Transverse colon (tissue), 4 donors: ENCODE measurements at regions not wholly inside any gene's neighbourhood (a gene's known extent, or its start where the extent isn't known, plus 50 kb on each side); places are given as distances from the start of the nearest gene placed in this dataset.

Source experiments
- DNase-seq: peaks from one replicate; pipeline ENCODE4 v3.0.0-alpha.2; 2019
- H3K27ac ChIP-seq, 4 donors: fragments of 200-600 bp; sonication (generic); 2 replicates each; pipeline ENCODE4 v1.5.1; 2016 to 2018; ENCODE audit warnings: inconsistent platforms in 4 of 4
- H3K27me3 ChIP-seq: fragments of 200-600 bp; sonication (generic); 2 replicates; pipeline ENCODE4 v1.5.1; 2017; ENCODE audit warnings: inconsistent platforms
- H3K36me3 ChIP-seq, 4 donors: fragments of 200-600 bp; sonication (generic); 2 replicates each; pipeline ENCODE4 v1.5.1; 2017 to 2019; ENCODE audit warnings: inconsistent platforms in 4 of 4
- H3K4me1 ChIP-seq, 4 donors: fragments of 200-600 bp; sonication (generic); 2 replicates each; pipeline ENCODE4 v1.5.1; 2017 to 2020; ENCODE audit warnings: inconsistent platforms in 4 of 4
- H3K4me3 ChIP-seq, 4 donors: fragments of 200-600 bp; sonication (generic); 1 replicate in 1 of 4; 2 replicates in 3 of 4; pipeline versions ENCODE4 v1.5.1 to v1.6.1; 2017 to 2019; ENCODE audit warnings: inconsistent platforms in 4 of 4
- H3K9me3 ChIP-seq, 2 donors: fragments of 200-600 bp; sonication (generic); 2 replicates each; pipeline ENCODE4 v1.5.1; 2017 to 2019; ENCODE audit warnings: inconsistent platforms in 2 of 2
- CTCF ChIP-seq, 5 experiments: fragments of 200-600 bp in 3 of 5; fragments of 450-650 bp in 2 of 5; sonication (generic) in 3 of 5; IDR thresholded peaks; 1 replicate in 2 of 5; 2 replicates in 3 of 5; pipeline ENCODE4 v1.5.1; 2016 to 2017; ENCODE audit warnings: antibody characterized with exemption in 5 of 5, inconsistent platforms in 3 of 5, mild to moderate bottlenecking in 2 of 5, moderate library complexity in 1 of 5
- EP300 ChIP-seq: sonication (generic); formaldehyde crosslinking; IDR thresholded peaks from one replicate; pipeline ENCODE4 v1.6.1; 2017; ENCODE audit warnings: antibody characterized with exemption, low read depth
- POLR2A ChIP-seq: fragments of 450-650 bp; IDR thresholded peaks from one replicate; pipeline ENCODE4 v1.6.1; 2016; ENCODE audit warnings: antibody characterized with exemption, mild to moderate bottlenecking, moderate library complexity
- POLR2AphosphoS5 ChIP-seq, 3 donors: sonication (generic); formaldehyde crosslinking; IDR thresholded peaks; one replicate each; pipeline ENCODE4 v1.6.1; 2016; ENCODE audit warnings: antibody characterized with exemption in 3 of 3
- WGBS, 2 donors: methylation state at CpG; one replicate each; pipeline ENCODE4 v1.1.5; 2018; ENCODE audit warnings: low coverage in 1 of 2; 5-methylcytosine and 5-hydroxymethylcytosine counted together
- in situ Hi-C, 4 donors: fragments of 200-750 bp; cut with MboI; loops; one replicate each; pipeline versions ENCODE4 v1.15.0 to v1.15.1; 2017; ENCODE audit warnings: low sequenced_read_pairs in 3 of 4, low pct_ligation_motif_present in 1 of 4, low pct_unique_long_range_greater_than_20kb in 1 of 4
- intact Hi-C: fragments of 100-400 bp; cut with DNase I; formaldehyde crosslinking; loops from one replicate; pipeline ENCODE4 v1.15.1; 2023; ENCODE audit warnings: low total_unique reads

- Histone ChIP-seq H3K9me3 (no peaks in the 10 kb centered on the region), H3K4me3 (no peak overlapping the region), H3K27ac (no peak overlapping the region), H3K36me3 (no peaks in the 10 kb centered on the region), H3K4me1 (no peaks in the 10 kb centered on the region), H3K27me3 (no peaks in the 10 kb centered on the region)
- in situ Hi-C loops = no loop called here
- no peak for TF ChIP-seq CTCF (IDR thresholded peaks at IDR 0.05)
- TF ChIP-seq POLR2A = no peak
- no peak for TF ChIP-seq EP300
- no peak for TF ChIP-seq POLR2AphosphoS5 (IDR thresholded peaks at IDR 0.05)
- DNase-seq = no peak
- 66 to 79% methylated on average over 3 of the region's 3 CpGs for WGBS, 2 donors
- intact Hi-C loops = no loop called here
These were observed 99.4 kb upstream of the ADAMTS16 start for GRCh38 chr5:5040712-5041111.

GRCh38 chr5:5042806-5043205 lies 97.3 kb upstream of the ADAMTS16 start:
- intact Hi-C loops = no loop called here
- H3K27me3 ChIP-seq = no peaks in the 10 kb centered on the region
- no peak for DNase-seq
- in situ Hi-C loops = no loop called here
- H3K27ac ChIP-seq = no peak overlapping the region
- no peaks in the 10 kb centered on the region for H3K36me3 ChIP-seq
- H3K4me3 ChIP-seq = no peak overlapping the region
- TF ChIP-seq POLR2AphosphoS5 (IDR thresholded peaks at IDR 0.05) = no peak
- no peak for TF ChIP-seq CTCF (IDR thresholded peaks at IDR 0.05)
- no peak for TF ChIP-seq POLR2A
- TF ChIP-seq EP300 = no peak
- no peaks in the 10 kb centered on the region for H3K4me1 ChIP-seq
- no peaks in the 10 kb centered on the region for H3K9me3 ChIP-seq

GRCh38 chr5:5043346-5043745 lies 96.8 kb upstream of the ADAMTS16 start:
- Histone ChIP-seq H3K4me3 (no peak overlapping the region), H3K27ac (no peak overlapping the region), H3K36me3 (no peaks in the 10 kb centered on the region), H3K9me3 (no peaks in the 10 kb centered on the region), H3K27me3 (no peaks in the 10 kb centered on the region), H3K4me1 (no peaks in the 10 kb centered on the region)
- in situ Hi-C loops (no loop called here), intact Hi-C loops (no loop called here)
- DNase-seq = no peak
- WGBS, 2 donors = 22 to 45% methylated on average over 2 of the region's 2 CpGs
- TF ChIP-seq CTCF (IDR thresholded peaks at IDR 0.05) = no peak
- TF ChIP-seq EP300 = no peak
- no peak for TF ChIP-seq POLR2AphosphoS5 (IDR thresholded peaks at IDR 0.05)
- TF ChIP-seq POLR2A = no peak

- Histone ChIP-seq H3K4me3 (no peak overlapping the region), H3K27me3 (no peaks in the 10 kb centered on the region), H3K27ac (no peak overlapping the region), H3K4me1 (no peaks in the 10 kb centered on the region), H3K36me3 (no peaks in the 10 kb centered on the region), H3K9me3 (no peaks in the 10 kb centered on the region)
- DNase-seq = no peak
- in situ Hi-C loops = no loop called here
- WGBS, 2 donors = 60 to 72% methylated on average over 3 of the region's 3 CpGs
- intact Hi-C loops = no loop called here
- TF ChIP-seq CTCF (IDR thresholded peaks at IDR 0.05) (no peak), POLR2AphosphoS5 (IDR thresholded peaks at IDR 0.05) (no peak), EP300 (no peak)
These were observed 95.8 kb upstream of the ADAMTS16 start for GRCh38 chr5:5044247-5044840.
